ENCODE measurements at regions not wholly inside any gene's neighbourhood (a gene's known extent, or its start where the extent isn't known, plus 50 kb on each side); places are given as distances from the start of the nearest gene placed in this dataset.
"Not testable (repeated sequence)": the region's sequence is repeated elsewhere in the genome, so short reads cannot be mapped to it uniquely, and the experiment has no call there.

DNA sequence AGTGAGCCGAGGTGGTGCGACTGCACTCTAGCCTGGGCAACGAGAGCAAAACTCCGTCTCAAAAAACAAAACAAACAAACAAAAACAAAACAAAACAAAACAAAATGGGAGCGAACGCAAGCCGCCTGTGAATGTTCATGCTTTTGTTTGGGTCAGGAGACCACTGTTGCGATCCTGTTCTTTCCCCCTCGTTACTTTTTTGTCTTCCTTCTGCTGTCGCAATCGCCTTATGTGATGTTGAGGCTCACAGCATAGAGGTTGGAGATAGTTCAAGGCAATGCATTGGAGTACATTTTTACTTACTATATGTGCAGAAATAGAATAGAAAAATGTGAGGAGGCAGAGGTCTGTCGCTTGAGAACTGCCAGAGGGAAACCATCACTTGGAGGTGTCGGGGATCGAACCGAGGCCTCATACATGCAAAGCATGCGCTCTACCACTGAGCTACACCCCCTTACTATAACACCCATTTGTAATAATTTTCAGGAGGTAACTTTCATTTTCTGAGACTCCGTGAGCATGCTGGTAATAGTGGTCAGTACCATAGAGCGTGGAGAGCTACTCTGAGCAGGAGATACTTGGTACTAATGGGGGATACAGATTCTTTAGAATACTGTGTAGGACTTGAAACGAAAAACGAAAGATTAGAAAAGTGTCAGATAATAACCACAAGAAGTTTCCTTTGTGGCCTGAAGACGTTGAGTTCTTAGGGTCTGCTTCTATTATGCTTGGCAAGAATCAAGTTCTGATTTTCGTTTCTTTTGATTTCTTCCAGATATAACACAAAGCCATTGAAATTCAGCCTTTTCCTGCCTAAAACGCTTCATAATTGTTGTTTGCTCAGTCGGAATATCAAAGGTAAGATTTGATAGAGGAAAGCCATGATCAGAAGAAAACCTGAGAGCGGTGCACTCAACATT lies 121.1 kb downstream of the TRIM27 start:
- DNase-seq (ENCODE audit: low read depth in 2 of 2) = peak in 1 of 2 donors; percentile 25

DNA sequence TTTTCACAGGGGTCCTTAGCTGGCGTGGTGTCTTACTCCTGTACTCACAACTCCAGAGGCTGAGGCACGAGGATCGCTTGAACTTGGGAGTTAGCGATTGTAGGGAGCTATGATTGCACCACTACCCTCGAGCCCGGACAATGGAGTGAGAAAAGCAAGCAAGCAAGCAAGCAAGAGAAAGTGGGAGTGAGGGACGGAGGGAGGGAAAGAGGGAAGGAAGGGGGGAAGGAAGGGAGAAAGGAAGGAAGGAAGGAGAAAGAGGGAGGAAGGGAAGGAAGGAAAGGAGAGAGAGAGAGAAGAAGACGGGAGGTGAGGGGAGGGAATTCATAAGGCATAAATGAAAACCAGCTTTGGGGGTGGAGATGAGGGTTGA lies 120.5 kb downstream of the TRIM27 start:
- no peak for DNase-seq (ENCODE audit: low read depth in 2 of 2)

DNA sequence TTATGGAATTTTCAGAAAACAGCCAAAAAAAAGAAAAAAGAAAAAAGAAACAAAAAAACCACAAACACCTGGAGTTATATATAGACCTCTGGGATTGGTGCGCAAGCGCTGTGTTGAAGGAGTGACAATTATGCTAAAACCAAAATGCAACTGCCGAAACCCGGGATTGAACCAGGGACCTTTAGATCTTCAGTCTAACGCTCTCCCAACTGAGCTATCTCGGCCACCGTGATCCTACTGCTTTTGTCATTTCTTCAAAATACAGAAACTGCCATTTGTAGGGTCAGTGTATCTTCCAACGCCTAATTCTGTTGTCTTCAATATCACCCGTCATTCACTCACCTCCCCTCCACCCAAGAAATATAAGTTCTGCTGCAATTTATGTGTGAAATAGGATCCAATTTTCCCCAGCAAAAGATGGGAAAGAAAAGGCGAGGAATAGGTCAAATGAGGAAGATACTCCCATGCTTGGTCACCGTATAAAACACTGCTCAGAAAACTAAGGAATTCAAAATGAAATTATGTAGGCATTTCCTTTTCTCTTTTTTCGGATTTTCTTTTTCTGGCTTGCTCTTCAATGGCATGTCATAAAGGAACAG lies 116.0 kb downstream of the TRIM27 start:
- peak; percentile 15 to 29 for DNase-seq (ENCODE audit: low read depth in 2 of 2)

DNA sequence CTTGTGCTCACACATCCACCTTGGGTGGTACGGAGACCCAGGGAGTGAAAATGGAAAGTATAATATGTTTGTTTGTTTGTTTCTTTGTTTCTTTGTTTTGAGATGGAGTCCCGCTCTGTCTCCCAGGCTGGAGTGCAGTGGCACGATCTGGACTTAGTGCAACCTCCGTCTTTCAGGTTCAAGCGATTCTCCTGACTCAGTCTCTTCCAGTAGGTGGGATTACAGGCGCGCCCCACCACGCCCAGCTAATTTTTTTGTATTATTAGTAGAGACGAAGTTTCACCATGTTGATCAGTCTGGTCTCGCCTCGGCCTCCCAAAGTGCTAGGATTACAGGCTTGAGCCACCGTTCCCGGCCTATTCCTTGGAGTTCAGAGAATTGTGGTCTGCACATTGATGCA lies 115.4 kb downstream of the TRIM27 start:
- no peak for DNase-seq (ENCODE audit: low read depth in 2 of 2)

DNA sequence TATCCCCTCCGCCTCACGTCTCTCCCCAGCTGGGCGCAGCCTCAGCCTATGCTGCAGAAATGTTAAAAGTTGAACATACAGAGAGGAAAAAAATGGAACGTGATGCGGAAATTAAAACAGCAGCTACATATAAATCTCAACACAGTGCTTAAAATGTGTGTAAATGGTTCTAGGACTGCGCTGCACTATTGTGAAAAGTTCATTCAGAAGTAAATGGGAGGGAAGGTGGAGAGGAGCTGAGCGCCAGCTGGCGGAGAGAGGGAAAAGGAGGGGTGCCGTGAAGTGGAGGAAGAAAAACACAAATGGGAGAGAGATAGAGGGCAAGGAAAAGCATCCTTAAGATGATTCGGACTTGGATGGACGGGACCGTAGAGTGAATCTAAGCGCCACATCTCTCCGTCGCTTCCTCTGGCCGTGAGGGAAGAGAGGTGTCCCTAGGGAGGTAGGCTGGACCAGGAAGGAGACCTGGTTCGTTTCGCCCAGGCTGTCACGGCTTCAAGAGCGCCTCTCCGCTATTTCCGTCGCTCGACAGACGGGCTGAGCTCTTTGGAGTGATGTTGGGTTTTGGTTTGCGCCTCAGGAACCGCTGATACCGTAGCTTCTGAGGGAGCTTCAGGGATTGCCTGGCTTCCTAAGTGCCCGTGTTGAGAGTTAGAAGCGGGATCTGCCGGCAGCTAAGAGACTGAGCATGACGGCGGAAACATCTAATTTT lies 113.7 kb downstream of the TRIM27 start:
- no peak for DNase-seq (ENCODE audit: low read depth in 2 of 2)

DNA sequence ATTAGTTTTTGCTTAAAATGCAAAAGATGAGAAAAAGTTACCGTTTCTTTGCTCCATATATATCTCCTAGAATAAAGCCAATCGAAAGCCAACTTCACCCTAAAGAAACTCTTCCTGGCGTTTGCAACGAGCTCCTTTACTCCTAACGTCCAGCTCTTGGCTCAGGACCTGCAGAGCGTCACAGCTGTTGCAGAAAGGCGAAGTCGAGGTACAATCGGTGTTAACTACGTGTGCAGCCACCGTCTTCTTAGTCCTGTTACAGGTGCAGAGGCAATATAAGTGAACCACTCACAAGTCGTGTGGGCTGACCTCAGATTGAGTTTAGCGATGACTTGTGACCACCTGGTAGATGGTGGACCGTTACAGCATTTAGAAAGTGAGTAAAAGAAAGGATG lies 113.1 kb downstream of the TRIM27 start:
- DNase-seq (ENCODE audit: low read depth in 2 of 2) = no peak

DNA sequence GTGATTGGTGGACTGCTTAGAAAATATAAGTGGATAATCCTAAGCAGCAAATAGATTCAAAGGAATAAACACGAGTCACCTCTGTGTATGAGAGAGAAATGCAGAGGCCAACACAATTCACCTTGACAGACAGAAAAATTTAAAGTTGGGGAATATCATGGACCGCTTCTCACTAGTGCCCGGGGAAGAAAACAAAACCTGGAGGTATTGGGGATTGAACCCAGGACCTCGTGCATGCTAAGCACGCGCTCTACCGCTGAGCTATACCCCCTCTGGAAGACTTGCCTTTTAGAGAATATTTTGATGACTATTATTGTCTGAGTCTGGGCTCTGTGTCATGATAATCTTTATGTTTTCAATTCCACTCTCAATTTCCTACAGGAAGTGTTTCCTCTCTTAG lies 111.9 kb downstream of the TRIM27 start:
- no peak for DNase-seq (ENCODE audit: low read depth in 2 of 2)

DNA sequence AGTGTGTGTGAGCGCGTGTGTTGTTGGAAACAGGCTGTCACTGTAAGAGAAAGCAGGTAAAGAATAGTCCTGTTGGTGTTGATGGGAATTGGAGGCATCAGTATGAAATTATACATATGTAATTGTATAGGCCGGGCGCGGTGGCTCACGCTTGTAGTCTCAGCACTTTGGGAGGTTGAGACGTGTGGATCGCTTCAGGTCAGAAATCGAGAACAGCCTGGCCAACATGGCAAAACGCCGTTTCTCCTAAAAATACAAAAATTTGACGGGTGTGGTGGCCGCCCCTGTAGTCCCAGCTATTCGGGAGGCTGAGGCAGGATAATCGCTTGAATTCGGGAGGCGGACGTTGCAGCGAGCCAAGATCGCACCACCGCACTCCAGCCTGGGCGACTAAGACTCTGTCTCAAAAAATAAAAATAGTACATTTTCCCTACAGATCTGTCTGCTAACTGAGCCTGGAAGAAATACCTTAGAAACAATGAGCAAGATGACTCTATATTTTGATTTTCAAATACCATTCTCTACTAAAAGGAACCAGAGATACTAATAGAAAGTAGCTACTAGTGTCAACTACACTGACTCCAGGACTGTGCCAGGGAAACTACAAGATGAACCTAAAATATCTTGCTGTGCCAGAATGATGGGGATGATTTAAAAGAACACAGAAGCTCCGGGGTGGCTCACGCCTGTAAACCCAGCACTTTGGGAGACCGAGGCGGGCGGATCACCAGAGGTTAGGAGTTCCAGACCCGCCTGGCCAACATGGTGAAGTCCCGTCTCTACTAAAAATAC lies 110.8 kb downstream of the TRIM27 start:
- no peak for DNase-seq (ENCODE audit: low read depth in 2 of 2)

DNA sequence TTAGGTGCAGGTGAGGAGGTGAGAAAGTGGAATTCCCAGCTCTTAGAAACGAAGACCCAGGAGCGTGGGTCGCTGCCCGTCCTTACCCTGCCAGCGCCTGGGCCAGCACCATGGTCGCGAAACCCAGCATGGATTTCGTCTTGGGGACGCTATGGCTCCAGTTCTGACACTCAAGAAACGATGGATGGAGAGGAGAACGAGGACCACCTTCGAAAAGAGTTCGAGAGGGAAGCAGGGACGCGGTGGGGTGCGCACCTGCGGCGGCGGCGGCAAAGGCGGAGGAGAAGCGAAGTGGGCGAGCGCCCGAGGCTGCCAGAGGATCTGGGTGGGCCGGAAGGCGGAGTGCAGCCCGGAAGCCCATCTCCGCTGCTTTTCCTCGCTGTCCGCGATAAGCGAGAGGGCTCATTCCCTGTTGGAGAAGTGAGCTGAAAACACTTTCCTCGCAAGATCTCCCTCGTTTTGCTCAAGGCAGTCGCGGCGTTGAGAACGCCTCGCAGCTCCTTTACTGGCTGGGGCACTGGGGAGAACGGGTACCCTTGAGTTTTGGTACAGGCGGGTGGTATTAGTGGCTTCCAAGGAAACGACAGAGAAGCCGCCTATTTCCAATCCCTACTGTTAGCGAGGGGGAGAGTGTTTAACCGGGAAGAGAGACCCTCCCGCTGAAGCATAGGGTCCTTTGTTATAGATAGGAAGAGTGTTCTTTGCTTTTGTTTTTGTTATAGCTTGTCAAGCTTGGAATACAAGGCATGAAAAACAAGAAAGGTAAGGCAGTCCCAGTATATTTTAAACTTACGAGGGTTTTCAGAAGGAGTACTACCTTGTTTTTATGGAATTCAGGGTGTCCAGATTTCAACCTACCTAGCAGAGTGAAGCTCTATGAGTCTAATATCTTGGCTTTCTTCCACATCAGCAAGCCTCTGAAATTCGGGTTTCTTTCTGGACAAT lies 109.5 kb downstream of the TRIM27 start:
- no peak for DNase-seq (ENCODE audit: low read depth in 2 of 2)

DNA sequence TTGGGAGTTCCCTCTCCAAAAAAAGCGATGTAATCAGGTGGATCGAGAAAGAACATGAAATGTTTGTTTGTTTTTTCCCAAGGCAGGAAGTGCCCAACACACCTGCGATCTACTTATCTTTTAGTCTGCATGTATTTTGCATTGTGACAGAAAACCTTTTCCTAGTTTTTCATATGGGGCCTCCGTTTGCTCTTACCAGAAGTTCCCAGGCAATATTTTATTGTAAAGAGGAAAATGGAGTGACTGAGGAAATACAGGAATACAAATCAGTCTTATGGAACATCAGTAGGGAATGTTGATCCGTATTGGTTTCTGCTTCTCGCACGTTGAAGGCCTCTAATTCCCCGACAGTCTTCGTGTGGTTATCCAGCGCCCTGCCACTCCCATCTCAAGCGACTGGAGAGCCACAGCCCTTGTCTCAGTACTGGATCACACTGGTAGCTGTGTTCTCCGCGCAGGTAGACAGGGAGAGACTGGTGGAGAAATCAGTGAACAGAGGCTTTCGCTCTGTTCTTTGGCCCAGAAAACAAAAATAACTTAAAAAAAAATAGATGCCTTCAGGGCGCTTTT lies 107.4 kb downstream of the TRIM27 start:
- DNase-seq (ENCODE audit: low read depth in 2 of 2) = no peak

DNA sequence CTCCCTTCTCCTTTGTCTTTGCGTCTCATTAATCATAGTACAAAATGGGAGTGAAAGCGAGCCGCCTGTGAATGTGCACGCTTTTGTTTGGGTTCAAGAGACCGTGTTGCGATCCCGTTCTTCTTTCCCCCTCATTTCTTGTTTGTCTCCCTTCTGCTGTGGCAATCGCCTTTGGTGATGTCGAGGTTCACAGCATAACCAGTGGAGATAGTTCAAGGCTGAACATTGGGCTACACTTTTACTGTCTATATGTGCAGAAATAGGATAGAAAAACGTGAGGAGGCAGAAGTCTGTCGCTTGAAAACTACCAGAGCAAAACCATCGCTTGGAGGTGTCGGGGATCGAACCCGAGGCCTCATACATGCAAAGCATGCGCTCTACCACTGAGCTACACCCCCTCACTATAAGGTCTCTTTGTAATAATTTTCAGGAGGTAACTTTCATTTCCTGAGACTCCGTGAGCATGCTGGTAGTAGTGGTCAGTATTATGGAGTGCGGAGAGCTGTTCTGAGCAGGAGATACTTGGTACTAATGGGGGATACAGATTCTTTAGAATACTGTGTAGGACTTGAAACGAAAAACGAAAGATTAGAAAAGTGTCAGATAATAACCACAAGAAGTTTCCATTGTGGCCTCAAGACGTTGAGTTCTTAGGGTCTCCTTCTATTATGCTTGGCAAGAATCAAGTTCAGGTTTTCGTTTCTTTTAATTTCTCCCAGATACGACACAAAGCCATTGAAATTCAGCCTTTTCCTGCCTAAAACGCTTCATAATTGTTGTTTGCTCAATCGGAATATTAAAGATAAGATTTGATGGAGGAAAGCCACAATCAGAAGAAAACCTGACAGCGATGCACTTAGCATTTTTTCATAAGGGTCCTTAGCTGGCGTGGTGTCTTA lies 106.6 kb downstream of the TRIM27 start:
- DNase-seq (ENCODE audit: low read depth in 2 of 2) = peak in 1 of 2 donors; percentile 38

DNA sequence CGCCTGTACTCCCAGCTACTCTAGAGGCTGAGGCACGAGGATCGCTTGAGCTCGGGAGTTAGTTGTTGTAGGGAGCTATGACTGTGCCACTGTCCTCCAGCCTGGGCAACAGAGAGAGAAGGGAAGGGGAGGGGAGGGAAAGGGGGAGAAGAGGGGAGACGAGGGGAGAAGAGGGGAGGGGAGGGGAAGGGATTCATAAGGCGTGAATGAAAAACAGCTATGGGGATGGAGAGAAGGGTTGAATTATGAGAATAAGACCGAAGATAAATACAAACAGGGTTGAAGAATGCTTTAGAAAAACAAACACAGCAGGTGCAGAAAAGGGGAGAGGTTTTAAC lies 106.0 kb downstream of the TRIM27 start:
- no peak for DNase-seq (ENCODE audit: low read depth in 2 of 2)

DNA sequence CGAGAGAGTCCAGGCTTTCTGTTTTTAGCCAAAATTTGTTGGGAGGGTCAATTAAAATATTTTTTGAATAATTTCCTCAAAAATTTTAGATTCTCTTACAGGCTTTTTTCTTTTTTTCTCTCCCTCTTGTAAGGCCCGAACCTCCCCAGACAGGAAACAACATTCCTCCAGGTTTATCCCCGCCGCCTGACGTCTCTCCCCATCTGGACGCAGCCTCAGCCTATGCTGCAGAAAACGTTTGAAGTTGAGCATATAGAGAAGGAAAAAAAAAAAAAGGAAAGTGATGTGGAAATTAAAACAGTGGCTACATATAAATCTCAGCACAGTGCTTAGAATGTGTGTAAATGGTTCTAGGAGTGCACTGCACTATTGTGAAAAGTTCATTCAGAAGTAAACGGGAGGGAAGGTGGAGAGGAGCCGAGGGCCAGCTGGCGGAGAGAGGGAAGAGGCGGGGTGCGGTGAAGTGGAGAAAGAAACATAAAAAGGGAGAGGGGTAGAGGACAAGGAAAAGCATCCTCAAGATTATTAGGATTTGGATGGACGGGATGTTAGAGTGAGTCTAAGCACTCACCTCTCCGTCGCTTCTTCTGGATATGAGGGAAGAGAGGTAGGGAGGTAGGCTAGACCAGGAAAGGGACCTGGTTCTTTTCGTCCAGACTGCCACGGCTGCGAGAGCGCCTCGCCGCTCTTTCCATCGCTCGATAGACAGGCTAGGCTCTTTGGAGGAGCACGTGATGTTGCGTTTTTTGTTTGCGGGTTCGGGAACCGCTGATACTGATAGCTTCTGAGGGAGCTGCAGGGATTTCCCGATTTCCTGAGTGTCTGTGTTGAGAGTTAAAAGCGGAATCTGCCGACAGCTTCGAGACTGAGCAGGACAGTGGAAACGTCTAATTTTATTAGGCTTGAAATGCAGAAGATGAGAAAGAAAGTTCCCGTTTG lies 98.7 kb downstream of the TRIM27 start:
- DNase-seq (ENCODE audit: low read depth in 2 of 2) = no peak

DNA sequence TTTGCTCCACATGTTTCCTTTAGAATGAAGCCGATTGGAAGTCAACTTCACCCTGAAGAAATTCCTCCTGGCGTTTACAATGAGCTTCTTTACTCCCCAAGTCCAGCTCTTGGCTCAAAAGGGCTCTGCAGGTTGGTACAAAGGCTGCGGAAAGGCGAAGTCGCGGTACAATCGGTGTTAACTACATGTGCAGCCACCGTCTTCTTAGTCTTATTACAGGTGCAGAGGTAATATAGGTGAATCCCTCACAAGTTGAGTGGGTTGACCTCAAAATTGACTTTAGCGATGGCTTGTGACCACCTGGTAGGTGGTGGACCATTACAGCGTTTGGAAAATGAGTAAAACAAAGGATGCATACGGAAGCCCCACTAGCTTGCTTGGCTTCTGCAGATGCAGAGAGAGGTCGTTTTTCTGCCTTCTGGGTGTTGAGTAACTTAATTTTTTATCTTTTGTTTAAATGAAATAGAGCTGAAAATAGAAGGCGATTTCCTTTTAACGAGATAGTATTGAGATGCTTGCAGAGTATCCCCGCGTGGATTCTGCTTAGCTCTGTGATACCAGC lies 98.0 kb downstream of the TRIM27 start:
- no peak for DNase-seq (ENCODE audit: low read depth in 2 of 2)

DNA sequence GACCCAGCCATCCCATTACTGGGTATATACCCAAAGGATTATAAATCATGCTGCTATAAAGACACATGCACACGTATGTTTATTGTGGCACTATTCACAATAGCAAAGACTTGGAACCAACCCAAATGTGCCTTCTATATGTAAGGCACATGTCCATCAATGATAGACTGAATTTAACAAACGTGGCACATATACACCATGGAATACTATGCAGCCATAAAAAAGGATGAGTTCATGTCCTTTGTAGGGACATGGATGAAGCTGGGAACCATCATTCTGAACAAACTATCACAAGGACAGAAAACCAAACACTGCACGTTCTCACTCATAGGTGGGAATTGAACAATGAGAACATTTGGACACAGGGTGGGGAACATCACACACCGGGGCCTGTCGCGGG lies 92.1 kb downstream of the TRIM27 start:
- DNase-seq (ENCODE audit: low read depth in 2 of 2) = not testable (repeated sequence)

DNA sequence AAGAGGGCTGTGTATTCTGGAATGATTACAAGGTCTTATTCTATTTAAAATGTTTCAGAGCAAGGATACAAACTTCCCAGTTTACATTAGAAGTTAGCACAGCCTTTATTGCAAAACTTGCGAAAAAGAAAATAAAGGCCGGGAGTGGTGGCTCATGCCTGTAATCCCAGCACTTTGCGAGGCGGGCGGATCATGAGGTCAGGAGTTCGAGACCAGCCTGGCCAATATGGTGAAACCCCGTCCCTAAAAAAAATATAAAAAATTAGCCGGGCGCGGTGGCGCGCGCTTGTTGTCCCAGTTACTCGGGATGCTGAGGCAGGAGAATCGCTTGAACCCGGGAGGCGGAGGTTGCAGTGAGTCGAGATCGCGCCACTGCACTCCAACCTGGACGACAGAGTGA lies 87.1 kb downstream of the TRIM27 start:
- DNase-seq (ENCODE audit: low read depth in 2 of 2) = not testable (repeated sequence)

DNA sequence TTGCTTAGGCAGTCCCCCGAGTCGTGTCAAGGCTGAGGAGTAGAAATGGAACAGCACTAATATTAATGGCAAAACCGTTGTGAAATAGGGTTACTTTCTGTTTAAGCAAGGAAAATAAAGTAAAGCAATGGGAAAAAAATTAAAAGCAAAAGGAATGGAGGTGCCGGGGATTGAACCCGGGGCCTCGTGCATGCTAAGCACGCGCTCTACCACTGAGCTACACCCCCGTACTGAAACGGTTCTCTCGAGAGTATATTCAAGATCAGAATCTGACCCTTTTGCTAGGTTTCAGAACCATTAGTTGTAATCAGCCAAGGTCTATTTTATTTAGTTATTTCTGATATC lies 85.5 kb downstream of the TRIM27 start:
- DNase-seq (ENCODE audit: low read depth in 2 of 2) = peak; percentile 42 to 72
